OCI-LY7 (cell line): ENCODE measurements at regions not wholly inside any gene's neighbourhood (a gene's known extent, or its start where the extent isn't known, plus 50 kb on each side); places are given as distances from the start of the nearest gene placed in this dataset.

Experiments
- EZH2phosphoT487 ChIP-seq: fragments of 200-600 bp; sonication (generic); IDR thresholded peaks from 2 replicates; pipeline ENCODE4 v1.6.1; 2018; ENCODE audit warnings: low read depth, borderline replicate concordance, mild to moderate bottlenecking, mixed run types, antibody characterized with exemption, low read length, moderate library complexity, mixed read lengths
- TF ChIP-seq, protein P1 (sequence below): fragments of 200-600 bp; sonication (generic); conservative IDR thresholded peaks from 2 replicates; pipeline ENCODE4 v1.5.1; 2014; ENCODE audit warnings: mild to moderate bottlenecking, antibody characterized with exemption, low read length, moderate library complexity, mixed read lengths

DNA sequence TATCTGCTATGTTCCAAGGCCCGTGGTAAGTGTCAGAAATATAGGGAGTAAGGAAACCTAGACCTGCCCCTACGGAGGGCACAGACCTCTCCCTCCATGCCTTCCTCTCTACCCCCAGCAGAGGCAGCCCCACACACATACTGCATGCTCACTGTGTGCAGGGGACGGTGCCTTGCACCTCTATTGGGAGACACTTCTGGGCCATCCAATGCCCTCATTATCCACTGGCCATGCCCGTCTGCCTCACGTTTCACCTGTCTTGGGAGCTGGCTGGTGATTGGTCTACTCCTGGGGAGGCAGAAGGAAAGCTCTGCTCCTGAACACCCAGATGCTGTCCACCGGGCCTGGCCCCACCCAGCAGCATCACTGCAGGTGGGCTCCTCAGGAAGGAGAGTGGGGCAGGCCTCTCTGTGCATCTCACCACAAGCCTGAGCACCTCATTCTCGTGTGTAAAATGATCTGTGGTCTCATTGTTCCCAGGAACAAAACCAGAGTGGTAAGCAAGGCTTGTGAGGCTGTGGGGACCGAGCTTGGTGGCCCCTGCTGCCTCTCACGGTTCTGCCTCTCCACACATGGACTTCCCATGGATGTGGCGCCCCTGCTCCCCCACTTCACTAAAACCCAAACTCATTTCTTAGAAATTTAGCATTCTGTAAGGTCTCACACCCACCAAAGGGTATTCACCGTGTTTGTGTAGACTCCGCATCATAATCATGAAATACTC lies 312.5 kb upstream of the HS6ST1 start:
- TF ChIP-seq, protein P1, sequence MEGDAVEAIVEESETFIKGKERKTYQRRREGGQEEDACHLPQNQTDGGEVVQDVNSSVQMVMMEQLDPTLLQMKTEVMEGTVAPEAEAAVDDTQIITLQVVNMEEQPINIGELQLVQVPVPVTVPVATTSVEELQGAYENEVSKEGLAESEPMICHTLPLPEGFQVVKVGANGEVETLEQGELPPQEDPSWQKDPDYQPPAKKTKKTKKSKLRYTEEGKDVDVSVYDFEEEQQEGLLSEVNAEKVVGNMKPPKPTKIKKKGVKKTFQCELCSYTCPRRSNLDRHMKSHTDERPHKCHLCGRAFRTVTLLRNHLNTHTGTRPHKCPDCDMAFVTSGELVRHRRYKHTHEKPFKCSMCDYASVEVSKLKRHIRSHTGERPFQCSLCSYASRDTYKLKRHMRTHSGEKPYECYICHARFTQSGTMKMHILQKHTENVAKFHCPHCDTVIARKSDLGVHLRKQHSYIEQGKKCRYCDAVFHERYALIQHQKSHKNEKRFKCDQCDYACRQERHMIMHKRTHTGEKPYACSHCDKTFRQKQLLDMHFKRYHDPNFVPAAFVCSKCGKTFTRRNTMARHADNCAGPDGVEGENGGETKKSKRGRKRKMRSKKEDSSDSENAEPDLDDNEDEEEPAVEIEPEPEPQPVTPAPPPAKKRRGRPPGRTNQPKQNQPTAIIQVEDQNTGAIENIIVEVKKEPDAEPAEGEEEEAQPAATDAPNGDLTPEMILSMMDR, result no peak
- TF ChIP-seq EZH2phosphoT487, result no peak
